ENCODE measurements at regions not wholly inside any gene's neighbourhood (a gene's known extent, or its start where the extent isn't known, plus 50 kb on each side); places are given as distances from the start of the nearest gene placed in this dataset.

DNA sequence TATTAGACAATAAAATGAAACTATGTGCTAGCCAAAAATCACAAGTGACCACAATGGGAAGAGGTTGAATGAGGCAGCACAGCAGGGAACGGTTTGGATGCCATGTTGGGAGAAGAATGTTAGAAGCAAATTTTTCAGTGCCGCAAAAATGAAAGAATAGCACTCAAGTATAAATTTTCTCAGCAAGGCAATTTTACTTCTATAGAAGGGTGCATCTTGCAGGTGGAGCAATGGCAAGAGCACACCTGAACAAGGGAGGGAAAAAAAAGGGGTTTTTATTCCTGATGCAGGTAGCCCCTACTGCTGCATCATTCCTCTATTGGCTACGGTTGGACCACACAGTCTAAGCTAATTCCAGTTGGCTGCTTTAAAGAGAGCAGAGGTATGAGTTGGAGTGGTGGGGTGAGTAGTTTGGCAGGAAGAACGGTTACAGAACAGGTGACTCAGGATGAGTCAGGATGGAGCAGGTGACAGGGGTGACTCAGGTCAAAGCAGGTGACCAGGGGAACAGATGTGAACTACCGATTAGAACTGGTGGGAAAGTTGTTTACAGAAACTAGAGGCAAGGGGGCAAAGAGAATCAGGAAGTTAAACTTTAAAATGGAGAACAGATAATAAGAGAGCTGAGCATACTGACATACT is 301.1 kb upstream of the NRIP1 start:
- H3K4me1 ChIP-seq = no peaks in the 10 kb centered on the region
- H3K36me3 ChIP-seq = no peaks in the 10 kb centered on the region
- intact Hi-C loops (cut with DNase I) = no loop called here
- TF ChIP-seq POLR2A (IDR thresholded peaks at IDR 0.05) = no peak
- no peak for TF ChIP-seq POLR2AphosphoS5 (IDR thresholded peaks at IDR 0.05)
- TF ChIP-seq, protein P1, sequence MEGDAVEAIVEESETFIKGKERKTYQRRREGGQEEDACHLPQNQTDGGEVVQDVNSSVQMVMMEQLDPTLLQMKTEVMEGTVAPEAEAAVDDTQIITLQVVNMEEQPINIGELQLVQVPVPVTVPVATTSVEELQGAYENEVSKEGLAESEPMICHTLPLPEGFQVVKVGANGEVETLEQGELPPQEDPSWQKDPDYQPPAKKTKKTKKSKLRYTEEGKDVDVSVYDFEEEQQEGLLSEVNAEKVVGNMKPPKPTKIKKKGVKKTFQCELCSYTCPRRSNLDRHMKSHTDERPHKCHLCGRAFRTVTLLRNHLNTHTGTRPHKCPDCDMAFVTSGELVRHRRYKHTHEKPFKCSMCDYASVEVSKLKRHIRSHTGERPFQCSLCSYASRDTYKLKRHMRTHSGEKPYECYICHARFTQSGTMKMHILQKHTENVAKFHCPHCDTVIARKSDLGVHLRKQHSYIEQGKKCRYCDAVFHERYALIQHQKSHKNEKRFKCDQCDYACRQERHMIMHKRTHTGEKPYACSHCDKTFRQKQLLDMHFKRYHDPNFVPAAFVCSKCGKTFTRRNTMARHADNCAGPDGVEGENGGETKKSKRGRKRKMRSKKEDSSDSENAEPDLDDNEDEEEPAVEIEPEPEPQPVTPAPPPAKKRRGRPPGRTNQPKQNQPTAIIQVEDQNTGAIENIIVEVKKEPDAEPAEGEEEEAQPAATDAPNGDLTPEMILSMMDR (IDR thresholded peaks at IDR 0.05) = no peak
- TF ChIP-seq EP300 (IDR thresholded peaks at IDR 0.05) = no peak
- no peak for DNase-seq
- peaks cover 0 to 7% (median 0%) of the 10 kb centered on the region in 4 donors for H3K9me3 ChIP-seq
- no peaks in the 10 kb centered on the region for H3K27me3 ChIP-seq
- H3K4me3 ChIP-seq = no peak overlapping the region
- 87 to 89% methylated on average over 5 of the region's 5 CpGs for WGBS, 2 donors
- H3K27ac ChIP-seq = no peak overlapping the region

DNA sequence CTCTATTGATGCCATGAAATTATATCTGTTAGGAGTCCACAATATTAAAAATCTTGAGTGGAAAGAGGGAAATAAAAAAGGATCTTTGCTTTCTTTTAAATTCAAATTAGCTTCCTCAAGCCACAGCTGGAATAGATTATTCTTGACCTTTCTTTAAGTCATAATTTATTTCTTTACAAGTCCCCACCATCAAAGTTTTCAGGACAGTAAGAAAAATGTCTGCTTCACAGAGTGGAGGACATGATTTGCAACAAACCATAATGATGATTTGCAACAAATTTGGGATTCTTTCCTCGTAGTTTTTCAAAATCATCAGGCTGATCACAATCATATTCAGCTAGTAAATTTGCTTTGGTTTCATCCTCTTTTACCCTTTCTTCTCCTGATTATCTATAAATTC is 301.8 kb upstream of the NRIP1 start:
- 81 to 86% methylated on average over 1 of the region's 1 CpG for WGBS, 2 donors
- H3K4me1 ChIP-seq = no peaks in the 10 kb centered on the region
- no peak overlapping the region for H3K4me3 ChIP-seq
- H3K27me3 ChIP-seq = no peaks in the 10 kb centered on the region
- intact Hi-C loops (cut with DNase I) = no loop called here
- no peak for DNase-seq
- H3K27ac ChIP-seq = no peak overlapping the region
- no peak for TF ChIP-seq POLR2AphosphoS5 (IDR thresholded peaks at IDR 0.05)
- H3K36me3 ChIP-seq = no peaks in the 10 kb centered on the region
- peaks cover 0 to 7% (median 0%) of the 10 kb centered on the region in 4 donors for H3K9me3 ChIP-seq

DNA sequence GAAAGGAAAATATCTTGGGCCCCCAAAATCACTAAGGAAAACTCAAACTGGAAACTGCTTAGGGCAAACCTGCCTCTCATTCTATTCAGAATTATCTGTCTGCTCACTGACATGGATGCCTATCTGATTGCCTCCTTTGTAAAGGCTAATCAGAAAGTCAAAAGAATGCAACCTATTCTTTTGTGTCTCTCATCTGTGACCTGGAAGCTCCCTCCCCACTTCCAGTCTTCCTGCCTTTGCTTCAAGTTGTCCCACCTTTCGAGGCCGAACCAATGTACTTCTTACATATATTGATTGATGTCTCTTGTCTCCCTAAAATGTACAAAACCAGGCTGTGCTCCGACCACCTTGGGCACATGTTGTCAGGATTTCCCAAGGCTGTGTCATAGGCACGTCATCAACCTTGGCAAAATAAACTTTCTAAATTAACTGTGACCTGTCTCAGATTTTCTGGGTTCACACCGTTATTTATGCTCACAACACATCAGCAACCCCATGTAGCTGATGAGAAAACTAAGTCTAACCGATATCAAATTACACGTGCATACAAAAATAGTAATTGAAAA is 302.3 kb upstream of the NRIP1 start:
- Histone ChIP-seq H3K4me1 (no peaks in the 10 kb centered on the region), H3K27me3 (no peaks in the 10 kb centered on the region), H3K36me3 (no peaks in the 10 kb centered on the region), H3K27ac (no peak overlapping the region), H3K9me3 (peaks cover 0 to 7% (median 0%) of the 10 kb centered on the region in 4 donors), H3K4me3 (no peak overlapping the region)
- TF ChIP-seq EP300 (IDR thresholded peaks at IDR 0.05) (no peak), POLR2AphosphoS5 (IDR thresholded peaks at IDR 0.05) (no peak), POLR2A (IDR thresholded peaks at IDR 0.05) (no peak)
- TF ChIP-seq, protein P1 (IDR thresholded peaks at IDR 0.05) = no peak
- intact Hi-C loops (cut with DNase I) = no loop called here
- 92 to 93% methylated on average over 7 of the region's 7 CpGs for whole genome bisulfite sequencing, 2 donors
- DNase-seq = no peak

DNA sequence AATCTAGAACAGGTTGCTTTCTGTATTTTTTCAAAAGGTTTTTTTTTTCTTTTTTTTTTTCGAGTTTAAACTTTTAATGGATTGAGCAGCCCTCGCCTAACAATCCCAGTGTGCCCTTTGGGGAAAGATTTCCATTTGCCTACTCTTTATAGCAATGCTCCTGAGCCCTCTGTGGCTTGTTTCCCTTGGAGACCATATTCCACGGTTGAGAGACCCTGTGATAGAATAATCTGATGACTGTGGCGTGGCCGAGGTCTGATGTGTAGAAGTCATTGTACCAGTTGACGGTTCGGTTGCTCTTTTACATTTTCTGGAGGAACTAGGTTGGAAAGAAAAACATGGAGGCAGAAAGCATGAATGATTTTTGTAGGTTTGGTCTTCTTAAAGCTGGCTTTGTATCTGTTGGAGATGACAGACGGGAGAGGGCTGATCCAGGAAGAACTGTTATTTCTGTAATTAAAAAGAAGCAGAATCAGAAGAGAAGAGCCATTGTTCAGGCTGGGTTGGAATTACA is 305.7 kb upstream of the NRIP1 start:
- no peaks in the 10 kb centered on the region for H3K27me3 ChIP-seq
- peaks cover 0 to 6% (median 0%) of the 10 kb centered on the region in 4 donors for H3K9me3 ChIP-seq
- intact Hi-C loops (cut with DNase I) = no loop called here
- DNase-seq = no peak
- no peaks in the 10 kb centered on the region for H3K4me1 ChIP-seq
- TF ChIP-seq EP300 (IDR thresholded peaks at IDR 0.05) (no peak), POLR2A (IDR thresholded peaks at IDR 0.05) (no peak), POLR2AphosphoS5 (IDR thresholded peaks at IDR 0.05) (no peak)
- TF ChIP-seq, protein P1 (IDR thresholded peaks at IDR 0.05) = no peak
- no peak overlapping the region for H3K27ac ChIP-seq
- no peaks in the 10 kb centered on the region for H3K36me3 ChIP-seq
- 82 to 95% methylated on average over 8 of the region's 8 CpGs for WGBS, 2 donors
- no peak overlapping the region for H3K4me3 ChIP-seq

DNA sequence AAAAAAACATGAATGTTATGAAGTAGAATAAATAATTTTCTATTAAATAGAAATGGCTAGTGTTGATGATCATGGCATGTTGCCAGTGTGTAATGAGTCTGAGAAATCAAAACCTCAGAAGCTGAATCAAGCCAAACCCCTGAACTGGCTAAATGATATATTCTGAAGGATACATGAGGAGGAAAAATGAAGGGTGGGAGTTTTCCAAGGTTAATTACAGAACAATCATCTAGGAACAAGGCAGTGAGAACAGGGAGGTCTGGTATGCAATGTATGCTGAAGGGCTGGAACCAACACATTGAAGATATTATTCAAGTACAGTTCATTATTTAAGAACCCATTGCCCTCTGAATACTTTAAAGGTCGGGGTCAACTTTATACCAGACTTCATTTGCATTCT is 309.1 kb upstream of the NRIP1 start:
- no peaks in the 10 kb centered on the region for H3K36me3 ChIP-seq
- no peak overlapping the region for H3K27ac ChIP-seq
- TF ChIP-seq POLR2AphosphoS5 (IDR thresholded peaks at IDR 0.05) = no peak
- no peak for TF ChIP-seq EP300 (IDR thresholded peaks at IDR 0.05)
- TF ChIP-seq, protein P1 (IDR thresholded peaks at IDR 0.05) = no peak
- no peak for TF ChIP-seq POLR2A (IDR thresholded peaks at IDR 0.05)
- no peak overlapping the region for H3K4me3 ChIP-seq
- no peaks in the 10 kb centered on the region for H3K4me1 ChIP-seq
- H3K9me3 ChIP-seq = no peaks in the 10 kb centered on the region
- no peaks in the 10 kb centered on the region for H3K27me3 ChIP-seq
- no peak for DNase-seq
- intact Hi-C loops (cut with DNase I) = no loop called here
- 85 to 88% methylated on average over 1 of the region's 1 CpG for WGBS, 2 donors
